Neural crest cell (in vitro differentiated cells): ENCODE measurements at regions not wholly inside any gene's neighbourhood (a gene's known extent, or its start where the extent isn't known, plus 50 kb on each side); places are given as distances from the start of the nearest gene placed in this dataset.

ENCODE experiments used
- DNase-seq: peaks from one replicate; pipeline ENCODE4 v3.0.0; 2021; ENCODE audit warnings: low read depth, mixed read lengths, low spot score
- H3K27ac Mint-ChIP-seq: one replicate; pipeline ENCODE4 v1.8.0; 2021; ENCODE audit warnings: mild to moderate bottlenecking, mixed read lengths; ENCODE audit not compliant: unreplicated experiment
- H3K27me3 Mint-ChIP-seq: 2 replicates; pipeline ENCODE4 v1.8.0; 2021; ENCODE audit warnings: low read depth, mild to moderate bottlenecking, mixed read lengths
- H3K36me3 Mint-ChIP-seq: 2 replicates; pipeline ENCODE4 v1.8.0; 2021; ENCODE audit warnings: low read depth, mild to moderate bottlenecking, mixed read lengths
- H3K4me1 Mint-ChIP-seq: 2 replicates; pipeline ENCODE4 v1.8.0; 2021; ENCODE audit warnings: mixed read lengths
- H3K4me3 Mint-ChIP-seq: one replicate; pipeline ENCODE4 v1.8.0; 2021; ENCODE audit warnings: mild to moderate bottlenecking, mixed read lengths
- H3K9me3 Mint-ChIP-seq: 2 replicates; pipeline ENCODE4 v1.8.0; 2021; ENCODE audit warnings: mixed read lengths
- TF ChIP-seq, protein P1 (sequence below): fragments of 200-600 bp; sonication (generic); conservative IDR thresholded peaks from 2 replicates; pipeline ENCODE4 v1.5.0; 2021; ENCODE audit warnings: antibody characterized with exemption, mild to moderate bottlenecking

GRCh38 chr1:55473661-55474060 is 258.5 kb upstream of the USP24 start:
- H3K27ac Mint-ChIP-seq = no peak overlapping the region
- TF ChIP-seq, protein P1, sequence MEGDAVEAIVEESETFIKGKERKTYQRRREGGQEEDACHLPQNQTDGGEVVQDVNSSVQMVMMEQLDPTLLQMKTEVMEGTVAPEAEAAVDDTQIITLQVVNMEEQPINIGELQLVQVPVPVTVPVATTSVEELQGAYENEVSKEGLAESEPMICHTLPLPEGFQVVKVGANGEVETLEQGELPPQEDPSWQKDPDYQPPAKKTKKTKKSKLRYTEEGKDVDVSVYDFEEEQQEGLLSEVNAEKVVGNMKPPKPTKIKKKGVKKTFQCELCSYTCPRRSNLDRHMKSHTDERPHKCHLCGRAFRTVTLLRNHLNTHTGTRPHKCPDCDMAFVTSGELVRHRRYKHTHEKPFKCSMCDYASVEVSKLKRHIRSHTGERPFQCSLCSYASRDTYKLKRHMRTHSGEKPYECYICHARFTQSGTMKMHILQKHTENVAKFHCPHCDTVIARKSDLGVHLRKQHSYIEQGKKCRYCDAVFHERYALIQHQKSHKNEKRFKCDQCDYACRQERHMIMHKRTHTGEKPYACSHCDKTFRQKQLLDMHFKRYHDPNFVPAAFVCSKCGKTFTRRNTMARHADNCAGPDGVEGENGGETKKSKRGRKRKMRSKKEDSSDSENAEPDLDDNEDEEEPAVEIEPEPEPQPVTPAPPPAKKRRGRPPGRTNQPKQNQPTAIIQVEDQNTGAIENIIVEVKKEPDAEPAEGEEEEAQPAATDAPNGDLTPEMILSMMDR = no peak
- no peaks in the 10 kb centered on the region for H3K36me3 Mint-ChIP-seq
- no peak for DNase-seq
- H3K27me3 Mint-ChIP-seq = peaks cover 2% of the 10 kb centered on the region
- no peaks in the 10 kb centered on the region for H3K9me3 Mint-ChIP-seq
- no peak overlapping the region for H3K4me3 Mint-ChIP-seq
- peaks cover 2% of the 10 kb centered on the region for H3K4me1 Mint-ChIP-seq

- Mint-ChIP-seq H3K4me1 (no peaks in the 10 kb centered on the region), H3K4me3 (no peak overlapping the region), H3K27me3 (peaks cover 2% of the 10 kb centered on the region), H3K9me3 (no peaks in the 10 kb centered on the region), H3K27ac (no peak overlapping the region), H3K36me3 (no peaks in the 10 kb centered on the region)
- TF ChIP-seq, protein P1 = no peak
- DNase-seq = no peak
Observed at GRCh38 chr1:55472784-55473183, 257.6 kb upstream of the USP24 start.

- Mint-ChIP-seq H3K4me1 (no peaks in the 10 kb centered on the region), H3K27me3 (peaks cover 2% of the 10 kb centered on the region), H3K36me3 (no peaks in the 10 kb centered on the region), H3K4me3 (no peak overlapping the region), H3K9me3 (no peaks in the 10 kb centered on the region), H3K27ac (no peak overlapping the region)
- TF ChIP-seq, protein P1 = no peak
- no peak for DNase-seq
Observed at GRCh38 chr1:55472115-55472514, 257.0 kb upstream of the USP24 start.

DNA sequence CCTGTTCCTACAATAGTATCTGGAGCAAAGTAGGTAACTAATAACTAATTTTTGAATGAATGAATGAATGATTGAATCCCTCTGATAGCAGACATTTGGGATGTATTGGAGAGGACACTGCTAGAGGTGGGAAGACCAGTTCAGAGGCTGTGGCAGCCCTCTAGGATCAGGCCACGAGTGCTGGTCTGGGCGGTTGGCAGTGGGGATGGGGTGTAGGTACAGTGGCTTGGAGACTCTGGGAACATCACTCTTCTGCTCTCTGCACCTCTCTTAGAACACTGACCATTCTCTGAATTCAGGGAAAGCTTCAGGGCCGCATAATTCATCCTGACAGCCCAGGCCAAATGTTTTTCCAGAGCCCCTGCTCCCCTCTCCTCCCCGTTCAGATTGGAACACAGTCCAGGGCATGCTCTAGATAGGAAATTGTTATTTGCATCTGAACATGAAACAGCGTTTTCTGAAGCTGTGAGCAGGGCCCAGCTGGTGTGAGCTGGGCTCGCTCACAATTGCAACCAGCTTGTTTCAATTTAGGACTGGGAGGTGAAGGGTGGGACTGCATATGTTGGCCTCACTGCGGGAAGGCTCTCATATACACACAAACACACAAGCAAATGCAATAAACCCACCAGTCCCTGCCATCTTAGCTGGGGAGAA is 253.1 kb upstream of the USP24 start:
- Mint-ChIP-seq H3K4me3 (no peak overlapping the region), H3K27ac (no peak overlapping the region), H3K36me3 (no peaks in the 10 kb centered on the region), H3K27me3 (no peaks in the 10 kb centered on the region), H3K9me3 (no peaks in the 10 kb centered on the region), H3K4me1 (no peaks in the 10 kb centered on the region)
- DNase-seq = no peak
- TF ChIP-seq, protein P1 = no peak

GRCh38 chr1:55466921-55467320 is 251.8 kb upstream of the USP24 start:
- no peak overlapping the region for H3K27ac Mint-ChIP-seq
- TF ChIP-seq, protein P1 = no peak
- H3K4me3 Mint-ChIP-seq = no peak overlapping the region
- no peaks in the 10 kb centered on the region for H3K4me1 Mint-ChIP-seq
- H3K36me3 Mint-ChIP-seq = no peaks in the 10 kb centered on the region
- no peaks in the 10 kb centered on the region for H3K27me3 Mint-ChIP-seq
- no peaks in the 10 kb centered on the region for H3K9me3 Mint-ChIP-seq
- no peak for DNase-seq

- no peaks in the 10 kb centered on the region for H3K27me3 Mint-ChIP-seq
- no peaks in the 10 kb centered on the region for H3K36me3 Mint-ChIP-seq
- no peaks in the 10 kb centered on the region for H3K4me1 Mint-ChIP-seq
- TF ChIP-seq, protein P1 = no peak
- no peak overlapping the region for H3K4me3 Mint-ChIP-seq
- DNase-seq = no peak
- H3K27ac Mint-ChIP-seq = no peak overlapping the region
- no peaks in the 10 kb centered on the region for H3K9me3 Mint-ChIP-seq
Observed at GRCh38 chr1:55466373-55466772, 251.2 kb upstream of the USP24 start.
